ENCODE measurements at regions not wholly inside any gene's neighbourhood (a gene's known extent, or its start where the extent isn't known, plus 50 kb on each side); places are given as distances from the start of the nearest gene placed in this dataset.
A peak's percentile ranks its signal among the peaks of the same experiment; 100 is the strongest.
"Not testable (repeated sequence)": the region's sequence is repeated elsewhere in the genome, so short reads cannot be mapped to it uniquely, and the experiment has no call there.

DNA sequence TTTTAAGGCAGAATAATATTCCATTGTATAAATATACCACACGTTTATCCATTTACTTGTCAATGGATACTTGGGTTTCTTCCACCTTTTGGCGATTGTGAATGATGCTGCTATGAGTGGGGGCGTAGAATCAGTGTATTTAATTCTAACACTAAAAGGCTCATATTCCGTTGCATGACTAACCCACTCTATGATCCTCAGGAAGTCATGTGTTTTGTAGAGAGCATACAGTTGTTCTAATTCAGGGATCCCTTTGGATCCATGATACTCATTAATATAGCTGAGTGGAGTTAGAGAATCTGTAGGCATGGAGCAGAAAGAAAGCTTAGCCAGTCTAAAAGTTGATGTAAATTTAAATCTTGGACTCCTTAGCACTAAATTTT, 74.2 kb upstream of the TMEM170B start:
- Mint-ChIP-seq H3K27me3 (no peaks in the 10 kb centered on the region), H3K9me3 (peaks cover 11% of the 10 kb centered on the region), H3K36me3 (ENCODE audit: low read depth) (no peaks in the 10 kb centered on the region), H3K27ac (no peak overlapping the region), H3K4me3 (no peak overlapping the region), H3K4me1 (peaks cover 27% of the 10 kb centered on the region)
- intact Hi-C loops (cut with micrococcal nuclease) = no loop called here
- no peak for DNase-seq

DNA sequence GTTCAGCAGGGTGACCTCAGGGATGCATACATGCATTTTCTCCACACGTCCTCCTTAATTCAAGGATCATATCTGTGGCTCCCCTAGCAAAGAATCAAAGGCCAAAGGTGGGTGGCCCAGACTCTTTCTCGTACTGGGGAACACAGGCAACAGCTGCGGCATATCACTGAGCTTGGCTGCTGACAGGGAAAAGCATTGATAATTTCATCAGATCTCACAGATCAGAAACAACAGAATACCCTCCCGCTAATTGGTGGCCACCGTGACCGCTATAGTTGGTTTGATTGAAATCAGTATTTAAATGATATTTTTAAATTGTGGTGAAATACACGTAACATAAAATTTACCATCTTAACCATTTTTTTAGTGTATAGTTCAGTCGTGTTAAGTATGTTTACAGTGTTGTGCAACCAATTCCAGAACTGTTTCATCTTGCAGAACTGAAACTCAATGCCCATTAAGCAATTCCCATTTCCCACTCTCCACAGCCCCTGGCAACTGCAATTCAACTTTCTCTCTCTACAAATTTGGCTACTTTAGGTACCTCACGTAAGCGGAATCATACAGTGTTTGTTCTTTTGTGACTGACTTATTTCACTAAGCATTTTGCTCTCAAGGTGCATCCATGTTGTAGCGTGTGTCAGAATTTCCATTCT, 74.7 kb upstream of the TMEM170B start:
- intact Hi-C loops (cut with micrococcal nuclease) = no loop called here
- H3K9me3 Mint-ChIP-seq = peaks cover 11% of the 10 kb centered on the region
- no peaks in the 10 kb centered on the region for H3K27me3 Mint-ChIP-seq
- no peak overlapping the region for H3K4me3 Mint-ChIP-seq
- peaks cover 27% of the 10 kb centered on the region for H3K4me1 Mint-ChIP-seq
- no peaks in the 10 kb centered on the region for H3K36me3 Mint-ChIP-seq (ENCODE audit: low read depth)
- DNase-seq = no peak
- H3K27ac Mint-ChIP-seq = no peak overlapping the region

DNA sequence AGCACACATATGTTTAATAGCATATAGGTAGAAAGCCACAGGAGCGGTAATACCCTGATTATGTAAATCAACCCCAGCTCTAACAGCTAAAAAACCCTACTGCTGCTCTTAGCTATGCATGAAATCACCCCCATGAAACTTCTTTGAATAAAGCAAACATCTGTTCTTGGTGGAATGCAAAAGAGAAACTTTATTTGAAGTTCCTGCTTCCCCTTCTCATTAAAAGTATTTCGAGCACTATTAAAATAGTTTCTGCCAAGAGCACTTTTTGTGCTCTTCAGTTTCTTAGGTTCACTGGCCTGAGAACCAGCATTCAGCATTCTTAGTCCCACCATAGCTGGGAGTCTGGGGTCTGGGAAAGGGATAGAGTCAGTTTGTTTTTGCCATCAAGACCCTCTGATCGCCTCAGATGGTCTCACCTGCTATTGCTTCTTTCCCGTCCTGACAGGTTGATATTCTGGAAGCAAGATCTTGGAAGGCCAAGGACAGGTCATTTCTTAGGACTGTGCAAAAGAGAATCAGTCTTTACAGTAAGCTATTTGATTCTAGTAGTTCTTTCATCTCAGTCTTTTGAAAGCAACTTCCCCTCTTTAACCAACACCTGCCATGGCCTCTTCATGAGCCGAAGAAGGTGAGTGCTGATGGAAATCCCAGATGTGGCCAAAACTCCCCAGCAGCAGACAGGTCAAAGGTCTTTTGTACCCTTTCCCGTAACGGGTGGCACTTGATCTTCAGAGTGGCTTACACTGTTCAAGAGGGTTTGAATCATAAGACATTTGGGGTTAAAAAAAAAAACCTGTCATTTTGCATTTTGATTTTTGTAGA, 76.5 kb upstream of the TMEM170B start:
- no peaks in the 10 kb centered on the region for H3K36me3 Mint-ChIP-seq (ENCODE audit: low read depth)
- H3K27me3 Mint-ChIP-seq = no peaks in the 10 kb centered on the region
- H3K4me3 Mint-ChIP-seq = peak overlapping the region; percentile 78
- H3K4me1 Mint-ChIP-seq = peaks cover 27% of the 10 kb centered on the region
- no peak for DNase-seq
- H3K9me3 Mint-ChIP-seq = peaks cover 15% of the 10 kb centered on the region
- intact Hi-C loops (cut with micrococcal nuclease) = loop anchor here (1.0 to 2.0 kb wide), 12 partner anchors 14 to 236 kb away; partner anchors contain the start of gene NEDD9
- H3K27ac Mint-ChIP-seq = peak overlapping the region; percentile 95

DNA sequence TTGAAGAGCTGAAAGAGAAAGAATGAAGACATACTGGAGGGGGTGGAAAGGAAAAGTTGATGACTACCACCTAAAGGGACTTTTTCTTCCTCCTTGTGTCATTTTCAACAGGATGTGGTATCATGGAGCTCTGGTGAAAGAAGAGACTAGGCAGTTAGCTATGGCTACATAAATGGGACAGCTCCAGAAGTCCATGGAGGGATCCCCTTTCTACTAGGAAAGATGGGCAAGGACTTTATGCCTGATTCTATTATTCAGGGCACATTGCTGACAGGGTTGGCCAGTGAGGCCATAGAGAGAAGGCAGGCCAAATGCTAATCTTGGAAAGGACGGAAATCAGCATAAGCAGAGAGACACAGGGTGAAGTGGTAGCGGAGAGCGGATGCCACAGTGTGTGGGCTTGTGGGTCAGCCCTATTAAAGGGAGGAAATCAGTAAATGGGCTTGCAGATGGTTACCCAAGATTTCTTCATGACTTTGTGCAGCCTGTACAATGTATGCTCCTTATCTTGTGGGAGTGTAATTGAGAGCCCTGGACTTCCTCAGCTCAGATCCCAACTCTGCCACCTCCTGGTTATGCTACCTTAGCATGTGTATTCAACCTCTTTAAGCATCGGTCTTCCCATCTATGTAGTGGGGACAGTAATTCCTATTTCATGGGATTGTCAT, 77.4 kb upstream of the TMEM170B start:
- no peaks in the 10 kb centered on the region for H3K27me3 Mint-ChIP-seq
- peaks cover 22% of the 10 kb centered on the region for H3K9me3 Mint-ChIP-seq
- H3K36me3 Mint-ChIP-seq (ENCODE audit: low read depth) = no peaks in the 10 kb centered on the region
- H3K4me3 Mint-ChIP-seq = peak overlapping the region; percentile 78
- intact Hi-C loops (cut with micrococcal nuclease) = loop anchor here (1.0 to 2.0 kb wide), 12 partner anchors 13 to 235 kb away; partner anchors contain the start of gene NEDD9
- peak overlapping the region; percentile 95 for H3K27ac Mint-ChIP-seq
- H3K4me1 Mint-ChIP-seq = peaks cover 27% of the 10 kb centered on the region
- peak; percentile 66 for DNase-seq

DNA sequence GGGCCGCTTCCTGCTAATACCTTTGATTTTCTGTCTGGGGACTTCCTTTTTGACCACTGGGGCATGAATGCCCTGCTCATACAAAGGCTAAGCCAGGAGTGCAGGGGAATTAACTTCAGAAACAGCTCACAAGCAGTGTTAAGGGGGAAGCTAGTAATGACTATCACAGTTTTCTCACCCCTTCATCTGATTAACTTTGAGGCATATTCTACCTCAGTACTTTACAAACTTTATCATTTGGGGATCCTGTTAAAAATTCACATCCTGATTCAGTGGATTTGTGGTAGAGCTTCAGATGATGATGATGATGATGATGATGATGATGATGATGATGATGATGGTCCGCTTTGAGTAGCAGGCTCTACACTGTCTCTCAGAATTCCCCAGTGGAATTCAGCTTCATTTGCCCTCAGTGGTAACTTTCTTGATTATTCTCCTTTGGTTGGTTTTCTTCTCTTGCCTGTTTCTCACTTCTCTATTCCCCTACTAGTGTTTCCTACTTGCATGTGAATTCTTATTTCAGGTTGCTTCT, 78.4 kb upstream of the TMEM170B start:
- intact Hi-C loops (cut with micrococcal nuclease) = no loop called here
- peak overlapping the region; percentile 95 for H3K27ac Mint-ChIP-seq
- H3K4me1 Mint-ChIP-seq = peaks cover 30% of the 10 kb centered on the region
- H3K36me3 Mint-ChIP-seq (ENCODE audit: low read depth) = no peaks in the 10 kb centered on the region
- H3K9me3 Mint-ChIP-seq = peaks cover 29% of the 10 kb centered on the region
- H3K27me3 Mint-ChIP-seq = peaks cover 3% of the 10 kb centered on the region
- H3K4me3 Mint-ChIP-seq = peak overlapping the region; percentile 69
- no peak for DNase-seq

DNA sequence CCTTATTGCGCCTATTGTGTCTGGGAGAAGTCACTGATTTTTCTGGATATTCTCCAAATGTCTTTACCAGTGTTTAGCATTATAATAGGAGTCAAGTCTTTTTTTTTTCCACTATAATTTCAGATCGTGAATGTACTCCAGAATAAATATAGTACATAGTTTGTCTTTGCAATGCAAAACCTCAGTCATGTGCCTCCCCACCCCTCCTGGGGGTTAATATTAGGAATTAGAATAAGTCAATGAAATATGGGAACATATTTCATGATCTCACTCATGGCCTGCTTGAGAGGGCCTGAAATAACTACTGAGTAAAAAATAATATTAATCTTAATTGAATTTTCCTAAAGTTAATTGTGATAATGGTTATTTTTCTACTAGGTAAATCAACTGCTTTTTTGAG, 79.0 kb upstream of the TMEM170B start:
- Mint-ChIP-seq H3K4me1 (peaks cover 30% of the 10 kb centered on the region), H3K27ac (peak overlapping the region; percentile 13), H3K4me3 (no peak overlapping the region), H3K9me3 (peaks cover 29% of the 10 kb centered on the region), H3K36me3 (ENCODE audit: low read depth) (no peaks in the 10 kb centered on the region), H3K27me3 (peaks cover 3% of the 10 kb centered on the region)
- DNase-seq = peak; percentile 17
- intact Hi-C loops (cut with micrococcal nuclease) = no loop called here

DNA sequence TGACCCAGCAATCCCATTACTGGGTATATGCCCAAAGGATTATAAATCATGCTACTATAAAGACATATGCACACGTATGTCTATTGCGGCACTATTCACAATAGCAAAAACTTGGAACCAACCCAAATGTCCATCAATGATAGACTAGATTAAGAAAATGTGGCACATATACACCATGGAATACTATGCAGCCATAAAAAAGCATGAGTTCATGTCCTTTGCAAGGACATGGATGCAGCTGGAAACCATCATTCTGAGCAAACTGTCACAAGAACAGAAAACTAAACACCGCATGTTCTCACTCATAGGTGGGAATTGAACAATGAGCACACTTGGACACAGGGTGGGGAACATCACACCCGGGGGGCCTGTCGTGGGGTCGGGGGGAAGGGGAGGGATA, 80.1 kb upstream of the TMEM170B start:
- H3K27ac Mint-ChIP-seq; H3K27me3 Mint-ChIP-seq; intact Hi-C loops (cut with micrococcal nuclease); H3K4me3 Mint-ChIP-seq; H3K36me3 Mint-ChIP-seq (ENCODE audit: low read depth): not testable (repeated sequence)
- peak; percentile 16 for DNase-seq
- Mint-ChIP-seq H3K9me3 (peaks cover 29% of the 10 kb centered on the region), H3K4me1 (peaks cover 30% of the 10 kb centered on the region)

DNA sequence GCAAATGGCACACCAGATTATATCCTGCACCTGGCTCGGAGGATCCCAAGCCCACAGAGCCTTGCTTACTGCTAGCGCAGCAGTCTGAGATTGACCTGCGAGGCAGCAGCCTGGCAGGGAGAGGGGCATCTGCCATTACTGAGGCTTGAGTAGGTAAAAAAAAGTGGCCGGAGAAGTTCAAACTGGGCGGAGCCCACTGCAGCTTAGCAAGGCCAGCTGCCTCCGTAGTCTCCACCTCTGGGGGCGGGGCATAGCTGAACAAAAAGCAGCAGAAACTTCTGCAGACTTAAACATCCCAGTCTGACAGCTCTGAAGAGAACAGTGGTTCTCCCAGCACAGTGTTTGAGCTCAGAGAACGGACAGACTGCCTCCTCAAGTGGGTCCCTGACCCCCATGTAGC, 85.4 kb upstream of the TMEM170B start:
- not testable (repeated sequence) for H3K27ac Mint-ChIP-seq

DNA sequence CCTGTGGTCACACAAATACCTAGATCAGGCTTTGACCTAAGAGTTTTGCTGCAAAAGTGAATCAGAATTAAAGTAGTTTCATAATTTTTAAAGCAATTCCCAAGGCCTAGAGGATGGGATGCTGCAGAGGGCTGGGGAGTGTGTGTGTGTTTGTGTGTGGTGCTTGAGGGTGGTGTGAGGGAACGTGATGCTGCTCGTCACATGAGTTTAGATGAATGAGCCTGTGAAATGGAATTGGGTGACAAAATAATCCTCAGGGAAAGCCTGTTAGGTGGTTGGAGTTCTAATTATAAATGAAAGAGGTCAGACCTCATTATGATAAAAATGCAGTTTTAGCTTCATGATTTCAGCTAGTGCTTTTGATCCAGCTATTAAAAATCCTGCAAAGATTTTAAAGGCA, 87.5 kb upstream of the TMEM170B start:
- DNase-seq = peak; percentile 16
- H3K9me3 Mint-ChIP-seq = peaks cover 18% of the 10 kb centered on the region
- peaks cover 3% of the 10 kb centered on the region for H3K27me3 Mint-ChIP-seq
- no peak overlapping the region for H3K4me3 Mint-ChIP-seq
- peaks cover 16% of the 10 kb centered on the region for H3K4me1 Mint-ChIP-seq
- no peak overlapping the region for H3K27ac Mint-ChIP-seq
- peaks cover 2% of the 10 kb centered on the region for H3K36me3 Mint-ChIP-seq (ENCODE audit: low read depth)
- intact Hi-C loops (cut with micrococcal nuclease) = no loop called here

More for the DNA sequence above, 85.4 kb upstream of the TMEM170B start:
- H3K36me3 Mint-ChIP-seq (ENCODE audit: low read depth); H3K4me3 Mint-ChIP-seq; intact Hi-C loops (cut with micrococcal nuclease); H3K27me3 Mint-ChIP-seq; H3K4me1 Mint-ChIP-seq: not testable (repeated sequence)
- peak; percentile 35 for DNase-seq
- H3K9me3 Mint-ChIP-seq = peaks cover 29% of the 10 kb centered on the region

DNA sequence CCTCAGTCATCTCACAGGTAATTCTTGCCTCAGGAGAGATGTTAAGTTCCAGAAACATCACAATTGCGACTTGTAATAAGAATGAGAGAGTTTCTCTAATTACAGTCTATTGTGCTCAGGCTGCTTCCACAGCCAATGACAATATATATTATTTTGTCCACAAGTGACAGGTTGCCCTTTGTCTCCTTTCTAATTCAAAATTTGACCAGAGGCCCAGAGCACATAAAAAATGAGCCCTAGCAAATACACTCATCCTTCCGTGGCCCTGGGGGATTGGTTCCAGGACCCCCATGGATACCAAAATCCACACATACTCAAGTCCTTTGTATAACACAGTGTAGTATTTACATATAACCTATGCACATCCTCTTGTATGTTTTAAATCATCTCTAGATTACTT, 88.1 kb upstream of the TMEM170B start:
- peaks cover 20% of the 10 kb centered on the region for H3K4me1 Mint-ChIP-seq
- peaks cover 12% of the 10 kb centered on the region for H3K9me3 Mint-ChIP-seq
- peaks cover 2% of the 10 kb centered on the region for H3K36me3 Mint-ChIP-seq (ENCODE audit: low read depth)
- H3K27me3 Mint-ChIP-seq = peaks cover 1% of the 10 kb centered on the region
- no peak for DNase-seq
- intact Hi-C loops (cut with micrococcal nuclease) = no loop called here
- no peak overlapping the region for H3K4me3 Mint-ChIP-seq
- H3K27ac Mint-ChIP-seq = no peak overlapping the region

DNA sequence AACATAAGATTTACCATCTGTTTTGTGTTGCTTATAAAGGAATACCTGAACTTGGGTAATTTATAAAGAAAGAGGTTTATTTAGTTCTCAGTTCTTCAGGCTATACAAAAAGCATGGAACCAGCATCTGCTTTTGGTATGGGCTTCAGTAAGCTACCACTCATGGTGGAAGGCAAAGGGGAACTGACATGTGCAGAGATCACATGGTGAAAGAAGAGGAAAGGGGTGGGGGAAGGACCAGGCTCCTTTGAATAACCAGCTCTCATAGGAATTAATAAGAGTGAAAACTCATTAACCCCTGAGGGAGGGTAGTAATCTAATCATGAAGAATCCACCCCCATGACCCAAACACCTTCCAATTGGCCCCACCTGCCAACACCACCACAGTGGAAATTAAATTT, 89.5 kb upstream of the TMEM170B start:
- Mint-ChIP-seq H3K4me1 (peaks cover 20% of the 10 kb centered on the region), H3K36me3 (ENCODE audit: low read depth) (peaks cover 2% of the 10 kb centered on the region), H3K9me3 (peaks cover 7% of the 10 kb centered on the region), H3K4me3 (no peak overlapping the region), H3K27ac (no peak overlapping the region), H3K27me3 (no peaks in the 10 kb centered on the region)
- peak; percentile 38 for DNase-seq
- intact Hi-C loops (cut with micrococcal nuclease) = no loop called here

DNA sequence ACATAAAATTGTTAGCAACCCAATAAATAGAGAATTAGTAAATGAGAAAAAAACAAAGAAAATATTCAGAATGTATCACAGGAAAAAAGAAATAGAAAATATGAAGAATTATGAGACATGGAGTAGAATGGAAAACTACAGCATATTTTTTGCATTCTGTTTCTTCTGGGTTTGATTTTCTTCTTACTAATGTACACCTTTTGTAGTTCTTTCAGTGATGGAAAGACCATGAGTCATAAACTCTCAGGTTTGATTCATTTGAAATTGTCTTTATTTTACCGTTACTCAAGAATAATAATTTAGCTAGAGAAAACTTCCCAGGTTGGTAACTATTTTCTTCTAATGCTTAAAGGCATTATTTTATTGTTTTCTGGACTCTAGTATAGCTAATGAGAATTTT, 90.3 kb upstream of the TMEM170B start:
- peaks cover 7% of the 10 kb centered on the region for H3K9me3 Mint-ChIP-seq
- H3K27me3 Mint-ChIP-seq = no peaks in the 10 kb centered on the region
- H3K4me1 Mint-ChIP-seq = peaks cover 23% of the 10 kb centered on the region
- no peak overlapping the region for H3K4me3 Mint-ChIP-seq
- H3K36me3 Mint-ChIP-seq (ENCODE audit: low read depth) = peaks cover 2% of the 10 kb centered on the region
- no peak overlapping the region for H3K27ac Mint-ChIP-seq
- intact Hi-C loops (cut with micrococcal nuclease) = loop anchor here (1.0 kb wide), 2 partner anchors 13 to 24 kb away; no protein-coding TSS in a partner anchor
- no peak for DNase-seq

DNA sequence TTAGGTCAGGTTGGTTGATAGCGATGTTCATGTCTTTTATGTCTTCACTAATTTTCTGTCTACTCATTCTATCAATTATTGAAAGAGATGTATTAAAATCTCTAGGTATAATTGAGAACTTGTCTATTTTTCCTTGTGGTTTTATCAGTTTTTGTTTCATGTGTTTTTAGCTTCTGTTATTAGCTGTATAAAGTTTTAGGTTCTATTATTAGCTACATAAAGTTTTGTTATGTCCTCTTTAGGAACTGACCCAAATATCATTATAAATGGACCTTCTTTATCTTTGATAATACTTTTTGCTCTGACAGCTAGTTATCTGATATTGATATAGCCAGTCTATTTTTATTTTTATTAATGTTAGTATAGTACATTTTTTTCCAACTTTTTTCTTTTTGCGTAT, 92.4 kb upstream of the TMEM170B start:
- no peak for DNase-seq
- intact Hi-C loops (cut with micrococcal nuclease) = no loop called here
- Mint-ChIP-seq H3K4me1 (peaks cover 26% of the 10 kb centered on the region), H3K4me3 (no peak overlapping the region), H3K27ac (no peak overlapping the region), H3K9me3 (peaks cover 12% of the 10 kb centered on the region), H3K27me3 (no peaks in the 10 kb centered on the region), H3K36me3 (ENCODE audit: low read depth) (peaks cover 5% of the 10 kb centered on the region)

DNA sequence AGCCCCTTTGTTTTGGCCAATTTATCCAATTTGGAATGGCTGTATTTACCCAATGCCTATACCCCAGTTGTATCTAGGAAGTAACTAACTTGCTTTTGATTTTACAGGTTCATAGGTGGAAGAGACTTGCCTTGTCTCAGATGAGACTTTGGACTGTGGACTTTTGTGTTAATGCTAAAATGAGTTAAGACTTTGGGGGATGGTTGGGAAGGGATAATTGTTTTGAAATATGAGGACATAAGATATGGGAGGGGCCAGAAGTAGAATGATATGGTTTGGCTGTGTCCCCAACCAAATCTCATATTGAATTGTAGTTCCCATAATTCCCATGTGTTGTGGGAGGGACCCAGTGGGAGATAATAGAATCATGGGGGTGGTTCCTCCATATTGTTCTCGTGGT, 94.4 kb upstream of the TMEM170B start:
- H3K4me1 Mint-ChIP-seq = peaks cover 35% of the 10 kb centered on the region
- H3K36me3 Mint-ChIP-seq (ENCODE audit: low read depth); H3K27me3 Mint-ChIP-seq; intact Hi-C loops (cut with micrococcal nuclease); H3K27ac Mint-ChIP-seq; DNase-seq; H3K4me3 Mint-ChIP-seq: not testable (repeated sequence)
- peaks cover 12% of the 10 kb centered on the region for H3K9me3 Mint-ChIP-seq
